K562 (cell line): ENCODE measurements at regions not wholly inside any gene's neighbourhood (a gene's known extent, or its start where the extent isn't known, plus 50 kb on each side); places are given as distances from the start of the nearest gene placed in this dataset.

ENCODE experiments used
- ATAC-seq: fragments of 200-7000 bp; cut with Tn5 transposase; 3 replicates; pipeline ENCODE4 v1.9.1; 2020; ENCODE audit warnings: moderate library complexity
- BruUV-seq: library from RNA; stranded (reverse); fragments of 400-500 nt; replicated peaks from 2 replicates; lab custom pipeline; 2021; lab: Mats Ljungman, UMichigan
- CTCF ChIA-PET: fragments of 300-600 bp; formaldehyde crosslinking; extraction: SDS; loops from one replicate; lab custom pipeline; 2021; ENCODE audit warnings: low intra/inter-chr PET ratio; lab: Yijun Ruan, JAX
- POLR2A ChIA-PET: fragments of 300-600, 350-650 bp; sonication (Branson Sonifier 250); formaldehyde crosslinking; extraction: SDS; loops from one replicate; lab custom pipeline; 2021; ENCODE audit warnings: antibody characterized with exemption, inconsistent platforms; lab: Yijun Ruan, JAX
- DNase-seq, 4 experiments: peaks; one replicate each; pipeline versions ENCODE4 v3.0.0 to v3.0.0-alpha.2; 2011 to 2018; ENCODE audit warnings: low spot score in 3 of 4, mixed read lengths in 3 of 4; ENCODE audit errors: extremely low read depth in 1 of 4
- FAIRE-seq: peaks from 2 replicates; lab custom pipeline; 2011; peaks lifted over from hg19 to GRCh38; lab: Jason Lieb, UNC
- H2AFZ ChIP-seq: 2 replicates; pipeline ENCODE4 v1.6.0; 2011; ENCODE audit warnings: low read depth, low read length, control low read depth, inconsistent platforms
- H3K27ac ChIP-seq: fragments of 200-600 bp; 3 replicates; pipeline ENCODE4 v1.8.0; 2011; ENCODE audit warnings: low read depth, mild to moderate bottlenecking, control low read depth, inconsistent platforms, low read length, moderate library complexity, mixed read lengths; ENCODE audit errors: extremely low read depth
- H3K27me3 ChIP-seq, 2 experiments: fragments of 300-600 bp in 1 of 2; 2 replicates in 1 of 2; 3 replicates in 1 of 2; pipeline versions ENCODE4 v1.6.0 to v1.8.0; 2011; ENCODE audit warnings: inconsistent platforms in 2 of 2, low read length in 2 of 2, mild to moderate bottlenecking in 1 of 2, mixed read lengths in 1 of 2, moderate library complexity in 1 of 2; ENCODE audit not compliant: control insufficient read depth in 2 of 2, insufficient read depth in 2 of 2
- H3K36me3 ChIP-seq: fragments of 300-600 bp; 3 replicates; pipeline ENCODE4 v1.8.0; 2011; ENCODE audit warnings: mild to moderate bottlenecking, low read length, inconsistent platforms; ENCODE audit not compliant: control insufficient read depth, insufficient read depth
- H3K4me1 ChIP-seq, 2 experiments: fragments of 200-600 bp in 1 of 2; replicated peaks in 1 of 2; 2 replicates in 1 of 2; 3 replicates in 1 of 2; pipeline versions ENCODE4 v1.5.1 to v1.8.0; 2011; ENCODE audit warnings: inconsistent platforms in 2 of 2, low read length in 2 of 2, mild to moderate bottlenecking in 1 of 2, mixed read lengths in 1 of 2, moderate library complexity in 1 of 2; ENCODE audit not compliant: control insufficient read depth in 2 of 2, insufficient read depth in 2 of 2
- H3K4me2 ChIP-seq: 2 replicates; pipeline ENCODE4 v1.6.1; 2011; ENCODE audit warnings: low read length, control low read depth, inconsistent platforms, mixed read lengths; ENCODE audit not compliant: insufficient read depth
- H3K4me3 ChIP-seq: fragments of 200-600 bp; sonication (generic), shearing (Covaris generic); 2 replicates; pipeline ENCODE4 v1.5.1; 2016; ENCODE audit warnings: control low read depth, inconsistent platforms
- H3K79me2 ChIP-seq: fragments of 200-600 bp; 3 replicates; pipeline ENCODE4 v1.8.0; 2011; ENCODE audit warnings: low read length, inconsistent platforms; ENCODE audit not compliant: control insufficient read depth, insufficient read depth
- H3K9ac ChIP-seq, 2 experiments: 2 replicates each; pipeline versions ENCODE4 v1.6.0 to v1.6.1; 2011; ENCODE audit warnings: low read depth in 2 of 2, low read length in 2 of 2, control low read depth in 1 of 2, inconsistent platforms in 1 of 2, mild to moderate bottlenecking in 1 of 2, mixed read lengths in 1 of 2; ENCODE audit not compliant: insufficient read depth in 1 of 2
- H3K9me1 ChIP-seq: one replicate; pipeline ENCODE4 v1.6.0; 2011; ENCODE audit warnings: inconsistent platforms, mild to moderate bottlenecking, low read length, moderate library complexity; ENCODE audit not compliant: control insufficient read depth, insufficient read depth
- H3K9me3 ChIP-seq: replicated peaks from 2 replicates; pipeline ENCODE4 v1.5.1; 2011; ENCODE audit warnings: low read depth, low read length, inconsistent platforms; ENCODE audit not compliant: control insufficient read depth, insufficient read depth
- H4K20me1 ChIP-seq: replicated peaks from 2 replicates; pipeline ENCODE4 v1.6.1; 2011; ENCODE audit warnings: low read length, inconsistent platforms, mixed read lengths; ENCODE audit not compliant: control insufficient read depth, insufficient read depth
- ZZZ3 ChIP-seq: fragments of 450-650 bp; IDR thresholded peaks from 2 replicates; pipeline ENCODE4 v1.6.1; 2016; ENCODE audit warnings: antibody characterized with exemption, mild to moderate bottlenecking, moderate library complexity
- WGBS: fragments of 100-300 bp; shearing (Covaris generic); methylation state at CpG from one replicate; pipeline ENCODE4 v1.1.6; 2016; ENCODE audit warnings: low coverage, mixed read lengths; ENCODE audit not compliant: insufficient coverage; ENCODE audit errors: missing lambda C conversion rate; 5-methylcytosine and 5-hydroxymethylcytosine counted together
- in situ Hi-C: fragments of 300-500 bp; cut with MboI; formaldehyde crosslinking; loops from 4 replicates; pipeline ENCODE4 v1.15.0; 2018; ENCODE audit warnings: inconsistent platforms, mixed read lengths
- intact Hi-C: fragments of 100-400 bp; cut with micrococcal nuclease; formaldehyde crosslinking; loops from 2 replicates; pipeline ENCODE4 v1.14.2; 2022
- TF ChIP-seq, protein P1 (sequence below): fragments of 200-600 bp; sonication (generic); IDR thresholded peaks from one replicate; pipeline ENCODE4 v1.6.1; 2012; ENCODE audit warnings: mild to moderate bottlenecking, low read depth, low read length, inconsistent platforms
- TF ChIP-seq, protein P2 (sequence below): sonication (generic); formaldehyde crosslinking; IDR thresholded peaks from 2 replicates; pipeline ENCODE4 v1.9.0; 2022; ENCODE audit warnings: mild to moderate bottlenecking, missing genetic modification reagents
- TF ChIP-seq, protein P3 (sequence below), 3 experiments: fragments of 200-800 bp in 1 of 3; sonication (Bioruptor generic) in 1 of 3; sonication (generic) in 1 of 3; formaldehyde crosslinking in 1 of 3; IDR thresholded peaks; 2 replicates each; pipeline versions ENCODE4 v1.6.1 to v1.8.0; 2016 to 2022; ENCODE audit warnings: mild to moderate bottlenecking in 2 of 3, missing compliant biosample characterization in 2 of 3, missing genetic modification characterization in 2 of 3, missing genetic modification reagents in 1 of 3

DNA sequence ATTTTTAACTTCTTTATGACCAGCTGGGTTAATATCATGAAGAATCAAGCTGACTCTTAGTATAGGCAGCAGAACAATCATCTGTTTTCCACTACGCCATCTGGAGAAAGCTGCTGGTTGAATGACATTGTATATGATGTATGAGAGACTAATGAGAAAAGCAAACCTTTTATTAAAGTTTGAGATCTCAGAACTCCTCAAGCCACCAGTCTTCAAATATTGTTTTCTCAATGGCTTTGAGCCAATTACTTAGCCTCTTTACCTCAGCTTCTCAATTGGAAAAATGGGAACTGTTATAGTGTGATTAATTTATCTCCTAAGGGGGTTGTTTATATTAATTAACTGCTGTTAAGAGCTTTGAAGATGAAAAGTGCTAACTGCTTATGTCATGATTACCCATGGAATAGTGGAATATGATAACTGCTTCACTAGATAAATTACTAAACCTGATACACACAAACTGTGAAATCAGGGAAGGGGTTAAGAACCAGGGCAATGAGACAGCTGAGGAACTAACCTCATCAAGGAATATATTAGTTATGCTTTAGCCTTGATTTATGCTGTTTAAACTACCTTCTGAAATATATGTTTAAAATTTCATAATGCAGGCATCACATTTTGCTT, 330.1 kb downstream of the SOX2 start:
- Histone ChIP-seq H2AFZ (no peak overlapping the region), H4K20me1 (no peaks in the 10 kb centered on the region), H3K27ac (no peak overlapping the region), H3K4me2 (no peak overlapping the region), H3K9me1 (no peaks in the 10 kb centered on the region), H3K36me3 (no peaks in the 10 kb centered on the region), H3K4me3 (no peak overlapping the region), H3K9me3 (no peaks in the 10 kb centered on the region), H3K9ac (no peak overlapping the region), H3K27me3 (no peaks in the 10 kb centered on the region), H3K4me1 (no peaks in the 10 kb centered on the region), H3K79me2 (no peaks in the 10 kb centered on the region)
- POLR2A ChIA-PET = no interaction called here
- FAIRE-seq (no peak), ATAC-seq (no peak), DNase-seq (no peak)
- intact Hi-C loops = no loop called here
- CTCF ChIA-PET = no interaction called here
- WGBS = 4% methylated on average over 1 of the region's 1 CpG
- no TSS peak for BruUV-seq
- in situ Hi-C loops = no loop called here
- TF ChIP-seq, protein P1, sequence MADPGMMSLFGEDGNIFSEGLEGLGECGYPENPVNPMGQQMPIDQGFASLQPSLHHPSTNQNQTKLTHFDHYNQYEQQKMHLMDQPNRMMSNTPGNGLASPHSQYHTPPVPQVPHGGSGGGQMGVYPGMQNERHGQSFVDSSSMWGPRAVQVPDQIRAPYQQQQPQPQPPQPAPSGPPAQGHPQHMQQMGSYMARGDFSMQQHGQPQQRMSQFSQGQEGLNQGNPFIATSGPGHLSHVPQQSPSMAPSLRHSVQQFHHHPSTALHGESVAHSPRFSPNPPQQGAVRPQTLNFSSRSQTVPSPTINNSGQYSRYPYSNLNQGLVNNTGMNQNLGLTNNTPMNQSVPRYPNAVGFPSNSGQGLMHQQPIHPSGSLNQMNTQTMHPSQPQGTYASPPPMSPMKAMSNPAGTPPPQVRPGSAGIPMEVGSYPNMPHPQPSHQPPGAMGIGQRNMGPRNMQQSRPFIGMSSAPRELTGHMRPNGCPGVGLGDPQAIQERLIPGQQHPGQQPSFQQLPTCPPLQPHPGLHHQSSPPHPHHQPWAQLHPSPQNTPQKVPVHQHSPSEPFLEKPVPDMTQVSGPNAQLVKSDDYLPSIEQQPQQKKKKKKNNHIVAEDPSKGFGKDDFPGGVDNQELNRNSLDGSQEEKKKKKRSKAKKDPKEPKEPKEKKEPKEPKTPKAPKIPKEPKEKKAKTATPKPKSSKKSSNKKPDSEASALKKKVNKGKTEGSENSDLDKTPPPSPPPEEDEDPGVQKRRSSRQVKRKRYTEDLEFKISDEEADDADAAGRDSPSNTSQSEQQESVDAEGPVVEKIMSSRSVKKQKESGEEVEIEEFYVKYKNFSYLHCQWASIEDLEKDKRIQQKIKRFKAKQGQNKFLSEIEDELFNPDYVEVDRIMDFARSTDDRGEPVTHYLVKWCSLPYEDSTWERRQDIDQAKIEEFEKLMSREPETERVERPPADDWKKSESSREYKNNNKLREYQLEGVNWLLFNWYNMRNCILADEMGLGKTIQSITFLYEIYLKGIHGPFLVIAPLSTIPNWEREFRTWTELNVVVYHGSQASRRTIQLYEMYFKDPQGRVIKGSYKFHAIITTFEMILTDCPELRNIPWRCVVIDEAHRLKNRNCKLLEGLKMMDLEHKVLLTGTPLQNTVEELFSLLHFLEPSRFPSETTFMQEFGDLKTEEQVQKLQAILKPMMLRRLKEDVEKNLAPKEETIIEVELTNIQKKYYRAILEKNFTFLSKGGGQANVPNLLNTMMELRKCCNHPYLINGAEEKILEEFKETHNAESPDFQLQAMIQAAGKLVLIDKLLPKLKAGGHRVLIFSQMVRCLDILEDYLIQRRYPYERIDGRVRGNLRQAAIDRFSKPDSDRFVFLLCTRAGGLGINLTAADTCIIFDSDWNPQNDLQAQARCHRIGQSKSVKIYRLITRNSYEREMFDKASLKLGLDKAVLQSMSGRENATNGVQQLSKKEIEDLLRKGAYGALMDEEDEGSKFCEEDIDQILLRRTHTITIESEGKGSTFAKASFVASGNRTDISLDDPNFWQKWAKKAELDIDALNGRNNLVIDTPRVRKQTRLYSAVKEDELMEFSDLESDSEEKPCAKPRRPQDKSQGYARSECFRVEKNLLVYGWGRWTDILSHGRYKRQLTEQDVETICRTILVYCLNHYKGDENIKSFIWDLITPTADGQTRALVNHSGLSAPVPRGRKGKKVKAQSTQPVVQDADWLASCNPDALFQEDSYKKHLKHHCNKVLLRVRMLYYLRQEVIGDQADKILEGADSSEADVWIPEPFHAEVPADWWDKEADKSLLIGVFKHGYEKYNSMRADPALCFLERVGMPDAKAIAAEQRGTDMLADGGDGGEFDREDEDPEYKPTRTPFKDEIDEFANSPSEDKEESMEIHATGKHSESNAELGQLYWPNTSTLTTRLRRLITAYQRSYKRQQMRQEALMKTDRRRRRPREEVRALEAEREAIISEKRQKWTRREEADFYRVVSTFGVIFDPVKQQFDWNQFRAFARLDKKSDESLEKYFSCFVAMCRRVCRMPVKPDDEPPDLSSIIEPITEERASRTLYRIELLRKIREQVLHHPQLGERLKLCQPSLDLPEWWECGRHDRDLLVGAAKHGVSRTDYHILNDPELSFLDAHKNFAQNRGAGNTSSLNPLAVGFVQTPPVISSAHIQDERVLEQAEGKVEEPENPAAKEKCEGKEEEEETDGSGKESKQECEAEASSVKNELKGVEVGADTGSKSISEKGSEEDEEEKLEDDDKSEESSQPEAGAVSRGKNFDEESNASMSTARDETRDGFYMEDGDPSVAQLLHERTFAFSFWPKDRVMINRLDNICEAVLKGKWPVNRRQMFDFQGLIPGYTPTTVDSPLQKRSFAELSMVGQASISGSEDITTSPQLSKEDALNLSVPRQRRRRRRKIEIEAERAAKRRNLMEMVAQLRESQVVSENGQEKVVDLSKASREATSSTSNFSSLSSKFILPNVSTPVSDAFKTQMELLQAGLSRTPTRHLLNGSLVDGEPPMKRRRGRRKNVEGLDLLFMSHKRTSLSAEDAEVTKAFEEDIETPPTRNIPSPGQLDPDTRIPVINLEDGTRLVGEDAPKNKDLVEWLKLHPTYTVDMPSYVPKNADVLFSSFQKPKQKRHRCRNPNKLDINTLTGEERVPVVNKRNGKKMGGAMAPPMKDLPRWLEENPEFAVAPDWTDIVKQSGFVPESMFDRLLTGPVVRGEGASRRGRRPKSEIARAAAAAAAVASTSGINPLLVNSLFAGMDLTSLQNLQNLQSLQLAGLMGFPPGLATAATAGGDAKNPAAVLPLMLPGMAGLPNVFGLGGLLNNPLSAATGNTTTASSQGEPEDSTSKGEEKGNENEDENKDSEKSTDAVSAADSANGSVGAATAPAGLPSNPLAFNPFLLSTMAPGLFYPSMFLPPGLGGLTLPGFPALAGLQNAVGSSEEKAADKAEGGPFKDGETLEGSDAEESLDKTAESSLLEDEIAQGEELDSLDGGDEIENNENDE = no peak
- TF ChIP-seq, protein P2, sequence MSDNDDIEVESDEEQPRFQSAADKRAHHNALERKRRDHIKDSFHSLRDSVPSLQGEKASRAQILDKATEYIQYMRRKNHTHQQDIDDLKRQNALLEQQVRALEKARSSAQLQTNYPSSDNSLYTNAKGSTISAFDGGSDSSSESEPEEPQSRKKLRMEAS = no peak
- no peak for TF ChIP-seq ZZZ3
- TF ChIP-seq, protein P3, sequence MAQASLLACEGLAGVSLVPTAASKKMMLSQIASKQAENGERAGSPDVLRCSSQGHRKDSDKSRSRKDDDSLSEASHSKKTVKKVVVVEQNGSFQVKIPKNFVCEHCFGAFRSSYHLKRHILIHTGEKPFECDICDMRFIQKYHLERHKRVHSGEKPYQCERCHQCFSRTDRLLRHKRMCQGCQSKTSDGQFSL (CRISPR knock-in tag; IDR thresholded peaks at IDR 0.05) = no peak
- TF ChIP-seq, protein P3 (tag; IDR thresholded peaks at IDR 0.05) = no peak
